Psoas muscle (tissue), 7 donors: ENCODE measurements at regions not wholly inside any gene's neighbourhood (a gene's known extent, or its start where the extent isn't known, plus 50 kb on each side); places are given as distances from the start of the nearest gene placed in this dataset.

Experiments
- ATAC-seq, 4 donors: fragments of 200-7000 bp; cut with Tn5 transposase; one replicate each; pipeline ENCODE4 v1.9.1; 2020; ENCODE audit warnings: moderate library complexity in 3 of 4, mild to moderate bottlenecking in 2 of 4
- DNase-seq, 2 donors: peaks; one replicate each; pipeline ENCODE4 v3.0.0-alpha.2; 2020
- H3K27ac ChIP-seq: fragments of 200-600 bp; one replicate; pipeline ENCODE4 v1.8.0; 2022
- H3K27me3 ChIP-seq, 3 donors: fragments of 200-600 bp in 1 of 3; one replicate each; pipeline versions ENCODE4 v1.6.1 to v1.8.0; 2013 to 2022; ENCODE audit warnings: low read length in 2 of 3, mild to moderate bottlenecking in 2 of 3, moderate library complexity in 1 of 3; ENCODE audit not compliant: insufficient read depth in 3 of 3
- H3K36me3 ChIP-seq, 2 donors: fragments of 200-600 bp in 1 of 2; one replicate each; pipeline versions ENCODE4 v1.6.1 to v1.8.0; 2013 to 2022; ENCODE audit warnings: low read depth in 1 of 2, mild to moderate bottlenecking in 1 of 2, moderate library complexity in 1 of 2; ENCODE audit not compliant: insufficient read depth in 1 of 2
- H3K4me1 ChIP-seq: fragments of 200-600 bp; one replicate; pipeline ENCODE4 v1.8.0; 2022
- H3K4me3 ChIP-seq: fragments of 200-600 bp; one replicate; pipeline ENCODE4 v1.8.0; 2022; ENCODE audit warnings: mild to moderate bottlenecking
- H3K9me3 ChIP-seq: fragments of 200-600 bp; one replicate; pipeline ENCODE4 v1.8.0; 2022
- CTCF ChIP-seq: fragments of 200-600 bp; IDR thresholded peaks from one replicate; pipeline ENCODE4 v1.8.0; 2022; ENCODE audit warnings: antibody characterized with exemption
- whole genome bisulfite sequencing, 3 donors: extraction: QIAGEN DNeasy Blood & Tissue Kit; methylation state at CpG; one replicate each; pipeline versions ENCODE4 v1.1.6 to v1.1.7; 2013; 5-methylcytosine and 5-hydroxymethylcytosine counted together
- intact Hi-C, 2 donors: fragments of 100-400 bp; cut with DNase I; formaldehyde crosslinking; loops; one replicate each; pipeline versions ENCODE4 v1.11.0 to v1.14.2; 2022
- donor health status: healthy with polysubstance abuse.
- donor health status: DM: no; HTN: no; CAD: no; lungs with moderate emphysema.
- donor health status: Bipolar disorder and iron deficiency.
- donor health status: healthy.
- donor health status: DM: yes; HTN: yes; CAD: no.
- donor health status: DM: no; HTN: no; CAD: no.
- donor health status: DM: yes; HTN: yes; CAD: no.

- no peaks in the 10 kb centered on the region for H3K4me1 ChIP-seq
- H3K27ac ChIP-seq: no peak overlapping the region
- H3K4me3 ChIP-seq: no peak overlapping the region
- intact Hi-C loops: no loop called here
- TF ChIP-seq CTCF: no peak
- H3K36me3 ChIP-seq: no peaks in the 10 kb centered on the region
- DNase-seq (no peak), ATAC-seq (no peak)
- peaks cover 0 to 2% (median 0%) of the 10 kb centered on the region in 3 donors for H3K27me3 ChIP-seq
- 86 to 90% (median 87%) methylated on average over 9 of the region's 9 CpGs for WGBS, 3 donors
- no peaks in the 10 kb centered on the region for H3K9me3 ChIP-seq
Measured at GRCh38 chr2:16323551-16324543, 341.8 kb downstream of the CYRIA start.

- no peak for ATAC-seq
- no peak overlapping the region for H3K4me3 ChIP-seq
- H3K27me3 ChIP-seq: peaks cover 0 to 2% (median 0%) of the 10 kb centered on the region in 3 donors
- H3K9me3 ChIP-seq: no peaks in the 10 kb centered on the region
- TF ChIP-seq CTCF: no peak
- WGBS, 3 donors: 91 to 98% (median 92%) methylated on average over 4 of the region's 4 CpGs
- intact Hi-C loops: no loop called here
- no peaks in the 10 kb centered on the region for H3K36me3 ChIP-seq
- no peak overlapping the region for H3K27ac ChIP-seq
- DNase-seq: no peak
- H3K4me1 ChIP-seq: no peaks in the 10 kb centered on the region
Measured at GRCh38 chr2:16323126-16323520, 342.5 kb downstream of the CYRIA start.

GRCh38 chr2:16322308-16323125 is 343.1 kb downstream of the CYRIA start:
- ATAC-seq (no peak), DNase-seq (no peak)
- no peak for TF ChIP-seq CTCF
- H3K27me3 ChIP-seq: peaks cover 0 to 2% (median 0%) of the 10 kb centered on the region in 3 donors
- no peaks in the 10 kb centered on the region for H3K9me3 ChIP-seq
- no peaks in the 10 kb centered on the region for H3K36me3 ChIP-seq
- no peaks in the 10 kb centered on the region for H3K4me1 ChIP-seq
- H3K27ac ChIP-seq: no peak overlapping the region
- WGBS, 3 donors: 77 to 85% (median 82%) methylated on average over 9 of the region's 9 CpGs
- H3K4me3 ChIP-seq: no peak overlapping the region
- intact Hi-C loops: no loop called here

GRCh38 chr2:16321872-16322271 is 343.8 kb downstream of the CYRIA start:
- TF ChIP-seq CTCF: no peak
- Histone ChIP-seq H3K4me3 (no peak overlapping the region), H3K36me3 (no peaks in the 10 kb centered on the region), H3K27ac (no peak overlapping the region), H3K9me3 (no peaks in the 10 kb centered on the region), H3K4me1 (no peaks in the 10 kb centered on the region), H3K27me3 (peaks cover 0 to 2% (median 0%) of the 10 kb centered on the region in 3 donors)
- WGBS, 3 donors: 90 to 96% (median 91%) methylated on average over 4 of the region's 4 CpGs
- DNase-seq (no peak), ATAC-seq (no peak)
- intact Hi-C loops: no loop called here
